ENCODE measurements at regions not wholly inside any gene's neighbourhood (a gene's known extent, or its start where the extent isn't known, plus 50 kb on each side); places are given as distances from the start of the nearest gene placed in this dataset.

GRCh38 chr15:70220490-70221096 lies 122.9 kb upstream of the TLE3 start:
- TF ChIP-seq CTCF (conservative IDR thresholded peaks at IDR 0.05 in 1 of 2, IDR thresholded peaks at IDR 0.05 in 1 of 2; ENCODE audit: low read depth in 1 of 2, low read length in 2 of 2) (no peak), EZH2 (IDR thresholded peaks at IDR 0.05; ENCODE audit: low read length, missing control alignments) (no peak)
